ENCODE measurements at regions not wholly inside any gene's neighbourhood (a gene's known extent, or its start where the extent isn't known, plus 50 kb on each side); places are given as distances from the start of the nearest gene placed in this dataset.

DNA sequence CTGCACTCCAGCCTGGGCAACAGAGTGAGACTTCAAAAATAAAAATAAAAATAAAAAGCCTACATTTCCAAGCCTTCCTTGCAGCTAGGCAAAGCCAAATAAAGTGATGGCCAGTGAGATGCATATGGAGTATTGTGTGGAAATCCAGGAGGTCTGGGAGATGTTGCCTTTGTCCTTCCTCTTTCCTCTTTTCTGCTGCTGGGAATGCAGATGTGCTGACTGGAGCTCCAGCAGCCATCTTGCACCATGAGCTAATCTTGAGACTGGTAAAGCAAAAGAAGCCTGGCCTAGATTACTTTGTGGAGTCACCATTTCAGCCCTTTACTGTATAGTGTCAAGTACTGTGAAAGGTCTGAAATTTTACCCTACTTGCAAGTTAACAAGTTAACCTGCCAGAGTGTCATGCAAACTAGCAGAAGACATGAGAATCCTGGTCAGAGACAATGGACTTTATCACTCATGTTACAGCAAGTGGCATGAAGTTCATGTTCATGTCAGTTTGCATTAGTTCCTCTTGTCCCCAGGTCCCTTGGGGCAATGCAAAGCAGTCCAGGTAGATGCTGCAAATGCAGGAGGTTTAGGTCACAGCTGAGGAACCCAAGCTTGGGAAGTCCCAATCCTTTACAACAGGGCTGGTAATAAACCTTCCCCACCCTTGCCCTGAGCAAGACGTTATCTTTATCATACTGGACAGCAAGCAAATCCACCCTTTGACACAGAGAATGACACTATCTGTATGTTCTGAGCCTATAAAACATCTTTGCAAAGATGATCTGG, 103.1 kb downstream of the TLE3 start:
- Histone ChIP-seq H3K27ac (ENCODE audit: low read length) (no peak overlapping the region), H4K20me1 (ENCODE audit: insufficient read depth, low read length) (no peaks in the 10 kb centered on the region; the same call in 1 of the 2 replicates), H3K4me3 (ENCODE audit: low read depth in 1 of 2, low read length in 2 of 2) (no peak overlapping the region), H3K4me2 (ENCODE audit: insufficient read depth, low read length) (no peak overlapping the region), H3K36me3 (ENCODE audit: insufficient read depth, low read length) (no peaks in the 10 kb centered on the region), H3K4me1 (ENCODE audit: insufficient read depth, low read length) (no peaks in the 10 kb centered on the region), H3K9me3 (ENCODE audit: insufficient read depth, low read length, severe bottlenecking) (no peaks in the 10 kb centered on the region), H3K9ac (ENCODE audit: low read depth, low read length) (no peak overlapping the region), H2AFZ (ENCODE audit: low read depth, low read length) (no peak overlapping the region), H3K27me3 (ENCODE audit: insufficient read depth, low read length, poor library complexity) (no peaks in the 10 kb centered on the region), H3K79me2 (ENCODE audit: insufficient read depth, low read length) (no peaks in the 10 kb centered on the region)
- TF ChIP-seq EZH2 (IDR thresholded peaks at IDR 0.05; ENCODE audit: borderline replicate concordance, low read depth, low read length, severe bottlenecking), result no peak
- TF ChIP-seq, protein P1, sequence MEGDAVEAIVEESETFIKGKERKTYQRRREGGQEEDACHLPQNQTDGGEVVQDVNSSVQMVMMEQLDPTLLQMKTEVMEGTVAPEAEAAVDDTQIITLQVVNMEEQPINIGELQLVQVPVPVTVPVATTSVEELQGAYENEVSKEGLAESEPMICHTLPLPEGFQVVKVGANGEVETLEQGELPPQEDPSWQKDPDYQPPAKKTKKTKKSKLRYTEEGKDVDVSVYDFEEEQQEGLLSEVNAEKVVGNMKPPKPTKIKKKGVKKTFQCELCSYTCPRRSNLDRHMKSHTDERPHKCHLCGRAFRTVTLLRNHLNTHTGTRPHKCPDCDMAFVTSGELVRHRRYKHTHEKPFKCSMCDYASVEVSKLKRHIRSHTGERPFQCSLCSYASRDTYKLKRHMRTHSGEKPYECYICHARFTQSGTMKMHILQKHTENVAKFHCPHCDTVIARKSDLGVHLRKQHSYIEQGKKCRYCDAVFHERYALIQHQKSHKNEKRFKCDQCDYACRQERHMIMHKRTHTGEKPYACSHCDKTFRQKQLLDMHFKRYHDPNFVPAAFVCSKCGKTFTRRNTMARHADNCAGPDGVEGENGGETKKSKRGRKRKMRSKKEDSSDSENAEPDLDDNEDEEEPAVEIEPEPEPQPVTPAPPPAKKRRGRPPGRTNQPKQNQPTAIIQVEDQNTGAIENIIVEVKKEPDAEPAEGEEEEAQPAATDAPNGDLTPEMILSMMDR (IDR thresholded peaks at IDR 0.05; ENCODE audit: borderline replicate concordance, extremely low read depth, low read length, poor library complexity, severe bottlenecking), result no peak
- ATAC-seq (ENCODE audit: insufficient read depth, low read depth) (no peak), DNase-seq (no peak)

GRCh38 chr15:69996321-69997160, 101.2 kb downstream of the TLE3 start:
- Histone ChIP-seq H3K9me3 (ENCODE audit: insufficient read depth, low read length, severe bottlenecking) (no peaks in the 10 kb centered on the region), H3K9ac (ENCODE audit: low read depth, low read length) (no peak overlapping the region), H3K4me2 (ENCODE audit: insufficient read depth, low read length) (no peak overlapping the region), H3K27me3 (ENCODE audit: insufficient read depth, low read length, poor library complexity) (no peaks in the 10 kb centered on the region), H2AFZ (ENCODE audit: low read depth, low read length) (no peak overlapping the region), H4K20me1 (ENCODE audit: insufficient read depth, low read length) (no peaks in the 10 kb centered on the region; the same call in 1 of the 2 replicates), H3K4me3 (ENCODE audit: low read depth in 1 of 2, low read length in 2 of 2) (no peak overlapping the region), H3K36me3 (ENCODE audit: insufficient read depth, low read length) (no peaks in the 10 kb centered on the region), H3K4me1 (ENCODE audit: insufficient read depth, low read length) (no peaks in the 10 kb centered on the region), H3K79me2 (ENCODE audit: insufficient read depth, low read length) (no peaks in the 10 kb centered on the region), H3K27ac (ENCODE audit: low read length) (no peak overlapping the region)
- TF ChIP-seq EZH2 (IDR thresholded peaks at IDR 0.05; ENCODE audit: borderline replicate concordance, low read depth, low read length, severe bottlenecking), result no peak
- TF ChIP-seq, protein P1 (IDR thresholded peaks at IDR 0.05; ENCODE audit: borderline replicate concordance, extremely low read depth, low read length, poor library complexity, severe bottlenecking), result no peak
- DNase-seq (no peak), ATAC-seq (ENCODE audit: insufficient read depth, low read depth) (no peak)

DNA sequence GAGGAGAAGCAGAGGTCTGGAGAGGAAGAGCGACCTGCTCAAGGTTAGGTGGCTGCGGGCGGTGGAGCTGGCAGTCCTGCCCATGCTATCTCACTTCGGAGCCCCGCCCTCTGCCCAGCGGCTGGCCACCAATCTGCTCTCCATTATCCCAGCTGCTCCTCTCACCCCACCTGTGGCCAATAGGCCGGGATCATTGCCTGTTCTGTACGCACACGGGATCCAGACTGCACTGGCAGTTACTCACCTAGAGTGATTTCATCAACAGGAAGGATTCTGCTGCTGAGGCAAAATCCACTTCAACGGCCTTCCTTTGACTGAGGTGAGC, 100.6 kb downstream of the TLE3 start:
- Histone ChIP-seq H3K4me2 (ENCODE audit: insufficient read depth, low read length) (no peak overlapping the region), H3K9me3 (ENCODE audit: insufficient read depth, low read length, severe bottlenecking) (no peaks in the 10 kb centered on the region), H3K27me3 (ENCODE audit: insufficient read depth, low read length, poor library complexity) (no peaks in the 10 kb centered on the region), H3K9ac (ENCODE audit: low read depth, low read length) (no peak overlapping the region), H3K4me3 (ENCODE audit: low read depth in 1 of 2, low read length in 2 of 2) (no peak overlapping the region), H3K79me2 (ENCODE audit: insufficient read depth, low read length) (no peaks in the 10 kb centered on the region), H4K20me1 (ENCODE audit: insufficient read depth, low read length) (no peaks in the 10 kb centered on the region; the same call in 1 of the 2 replicates), H3K4me1 (ENCODE audit: insufficient read depth, low read length) (no peaks in the 10 kb centered on the region), H3K27ac (ENCODE audit: low read length) (no peak overlapping the region), H3K36me3 (ENCODE audit: insufficient read depth, low read length) (no peaks in the 10 kb centered on the region), H2AFZ (ENCODE audit: low read depth, low read length) (no peak overlapping the region)
- no peak for TF ChIP-seq EZH2 (IDR thresholded peaks at IDR 0.05; ENCODE audit: borderline replicate concordance, low read depth, low read length, severe bottlenecking)
- TF ChIP-seq, protein P1 (IDR thresholded peaks at IDR 0.05; ENCODE audit: borderline replicate concordance, extremely low read depth, low read length, poor library complexity, severe bottlenecking), result no peak
- DNase-seq (no peak), ATAC-seq (ENCODE audit: insufficient read depth, low read depth) (no peak)
